NCI-H82 treated with DMSO at 0.1 percent for 48 hours (cell line): ENCODE measurements at regions not wholly inside any gene's neighbourhood (a gene's known extent, or its start where the extent isn't known, plus 50 kb on each side); places are given as distances from the start of the nearest gene placed in this dataset.
"Not testable (repeated sequence)": the region's sequence is repeated elsewhere in the genome, so short reads cannot be mapped to it uniquely, and the experiment has no call there.

ENCODE experiments used
- DNase-seq: peaks from one replicate; lab custom pipeline; 2025; ENCODE audit not compliant: unreplicated experiment; lab: John Stamatoyannopoulos, UW

DNA sequence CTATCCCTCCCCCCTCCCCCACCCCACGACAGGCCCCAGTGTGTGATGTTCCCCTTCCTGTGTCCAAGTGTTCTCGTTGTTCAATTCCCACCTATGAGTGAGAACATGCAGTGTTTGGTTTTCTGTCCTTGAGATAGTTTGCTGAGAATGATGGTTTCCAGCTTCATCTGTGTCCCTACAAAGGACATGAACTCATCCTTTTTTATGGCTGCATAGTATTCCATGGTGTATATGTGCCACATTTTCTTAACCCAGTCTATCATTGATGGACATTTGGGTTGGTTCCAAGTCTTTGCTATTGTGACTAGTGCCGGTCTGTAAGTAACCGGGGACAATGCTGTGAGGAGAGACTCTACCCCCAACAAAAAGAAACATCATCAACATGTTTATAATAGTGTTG lies 217.2 kb downstream of the SEC23IP start:
- DNase-seq: not testable (repeated sequence)

DNA sequence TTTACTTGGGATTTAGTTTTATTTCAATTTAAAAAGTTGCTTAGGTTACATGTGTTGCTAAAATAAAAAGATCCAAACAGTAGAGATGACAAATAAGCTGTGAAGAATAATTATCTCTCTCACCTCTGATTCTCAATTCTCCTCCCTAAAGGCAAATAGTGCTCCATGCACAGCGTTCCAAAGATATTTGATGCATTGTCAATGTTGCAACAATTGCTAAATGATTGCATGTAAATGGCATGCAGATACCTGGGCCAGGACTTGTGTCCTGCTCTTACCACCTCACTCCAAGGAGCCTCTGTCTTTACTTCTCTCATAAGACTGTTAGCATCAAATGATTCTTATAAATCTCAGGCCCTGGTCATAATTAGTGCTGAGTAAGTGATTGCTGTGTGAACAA lies 217.7 kb downstream of the SEC23IP start:
- DNase-seq: no peak

DNA sequence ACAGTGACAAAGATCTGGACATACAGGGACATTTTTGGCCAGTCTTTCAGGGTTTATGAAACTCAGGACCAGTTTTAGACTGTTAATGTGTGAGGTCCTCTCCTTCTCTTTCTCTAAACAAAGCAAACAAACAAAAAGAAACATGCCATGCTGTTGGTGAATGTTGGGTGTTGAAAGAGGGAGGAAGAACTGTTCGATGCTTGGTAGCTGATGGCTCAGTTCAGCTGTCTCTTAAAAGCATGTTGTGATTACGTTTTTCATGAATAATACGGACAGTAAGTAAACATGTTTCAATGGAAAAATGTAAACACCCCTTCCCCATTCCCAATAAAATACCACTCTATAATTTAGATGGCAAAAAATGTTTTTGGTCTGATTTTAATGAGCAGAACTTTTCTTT lies 219.1 kb downstream of the SEC23IP start:
- DNase-seq: no peak

DNA sequence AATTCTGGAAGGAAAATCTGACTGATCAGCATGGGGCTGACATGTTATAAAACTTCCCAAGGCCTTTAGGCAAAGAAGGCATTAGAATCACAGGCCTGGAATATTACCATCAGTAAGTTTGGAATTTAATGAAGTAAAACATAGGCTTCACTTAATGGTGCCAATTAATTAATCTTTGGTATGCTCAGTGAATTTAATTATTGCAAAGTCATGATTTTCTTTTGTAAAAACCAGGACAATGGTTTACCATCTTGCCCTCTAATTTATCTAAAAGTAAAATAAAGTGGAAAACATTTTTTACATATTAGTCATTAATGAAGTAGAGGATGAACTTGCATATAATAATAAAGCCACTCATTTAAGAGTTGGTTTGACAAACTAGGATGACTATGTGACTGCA lies 220.3 kb downstream of the SEC23IP start:
- no peak for DNase-seq

DNA sequence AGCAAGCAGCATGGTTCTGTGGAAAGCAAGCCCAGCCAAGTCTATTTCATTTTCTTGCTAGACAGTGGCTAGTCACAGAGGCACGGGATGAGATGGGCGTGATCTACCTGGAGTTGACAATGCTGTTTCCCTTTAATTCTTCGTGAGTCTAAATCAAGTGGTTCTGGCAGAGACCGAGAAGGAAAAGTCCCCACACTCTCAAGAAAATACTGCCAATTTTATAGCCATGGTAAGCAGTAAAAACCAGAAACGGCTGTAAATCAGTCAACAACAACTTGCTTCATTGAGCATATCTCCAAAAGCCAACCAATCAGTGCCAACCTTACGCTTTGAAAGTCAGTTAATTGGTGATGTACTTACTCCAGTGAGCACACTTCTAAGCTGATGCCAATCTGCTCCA lies 223.4 kb downstream of the SEC23IP start:
- DNase-seq: no peak

DNA sequence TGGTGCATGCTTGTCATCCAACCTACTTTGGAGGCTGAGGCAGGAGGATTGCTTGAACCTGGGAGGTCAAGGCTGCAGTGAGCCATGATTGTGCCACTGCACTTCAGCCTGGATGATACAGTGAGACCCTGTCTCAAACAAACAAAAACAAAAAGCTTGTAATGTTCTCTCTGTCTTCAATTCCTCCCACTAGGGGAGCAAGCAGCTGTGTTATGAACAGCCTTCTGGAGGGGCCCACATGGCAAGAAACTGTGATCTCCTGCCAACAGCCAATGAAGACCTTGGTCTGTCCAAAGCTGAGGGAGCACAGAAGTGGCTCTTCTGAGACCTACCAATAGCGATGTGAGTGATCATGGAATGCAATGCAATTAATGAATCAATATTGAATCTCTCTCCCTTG lies 229.2 kb downstream of the SEC23IP start:
- DNase-seq: no peak

DNA sequence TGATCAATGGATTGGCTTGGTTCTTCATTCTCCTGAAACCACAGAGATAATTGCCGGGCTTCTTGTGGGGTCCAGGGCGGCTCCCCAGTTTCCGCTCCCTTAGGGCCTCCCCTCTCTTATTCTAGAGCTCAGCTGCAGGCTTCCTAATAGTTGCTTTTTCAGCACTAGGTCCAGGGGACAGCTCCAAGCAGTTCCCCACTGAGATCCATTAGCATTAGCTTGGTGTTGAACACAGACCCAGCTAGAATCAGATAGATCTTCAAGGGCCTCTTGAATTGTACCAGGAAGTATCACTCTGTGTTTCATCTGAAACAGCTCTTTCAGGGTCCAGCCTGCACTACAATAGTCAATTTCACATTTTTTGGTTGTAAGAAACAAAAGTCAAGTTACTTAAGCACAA lies 238.7 kb downstream of the SEC23IP start:
- DNase-seq: no peak

DNA sequence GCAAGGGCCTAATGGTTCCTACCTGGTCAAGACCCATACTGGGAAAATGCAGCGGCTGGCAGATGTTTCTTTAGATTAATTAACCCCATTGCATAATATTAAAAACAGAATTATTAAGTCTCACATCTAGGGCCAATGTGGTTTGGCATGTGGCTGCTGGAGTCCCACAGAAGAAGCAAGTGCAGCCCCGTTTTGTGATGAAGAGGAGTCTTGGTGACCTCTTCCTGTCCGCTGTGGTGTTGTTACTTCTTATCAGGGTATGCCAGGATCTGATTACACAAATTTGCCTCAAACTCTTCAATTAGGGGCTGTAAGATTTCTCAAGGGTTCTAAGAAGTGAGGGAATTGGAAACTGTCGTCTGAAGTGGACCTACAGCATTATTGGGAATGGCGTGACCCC lies 240.3 kb downstream of the SEC23IP start:
- no peak for DNase-seq

DNA sequence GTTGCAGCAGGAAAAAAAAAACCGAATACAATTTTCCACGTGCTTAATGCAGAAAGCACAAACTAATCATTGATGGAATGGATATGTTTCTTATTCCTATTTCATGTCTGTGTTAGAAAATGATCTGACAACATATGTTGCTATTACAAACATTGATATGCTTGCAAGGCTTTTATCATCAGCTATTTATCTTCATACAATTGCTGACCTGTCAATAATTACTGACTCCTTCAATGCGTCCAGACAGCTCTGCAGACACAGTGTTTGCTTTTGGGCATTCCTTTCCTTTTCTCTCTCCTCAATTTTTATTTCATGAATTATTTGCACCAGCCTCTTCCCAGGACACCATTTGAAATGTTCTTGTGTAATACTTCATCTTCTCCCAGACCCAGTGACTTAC lies 246.2 kb downstream of the SEC23IP start:
- DNase-seq: no peak

DNA sequence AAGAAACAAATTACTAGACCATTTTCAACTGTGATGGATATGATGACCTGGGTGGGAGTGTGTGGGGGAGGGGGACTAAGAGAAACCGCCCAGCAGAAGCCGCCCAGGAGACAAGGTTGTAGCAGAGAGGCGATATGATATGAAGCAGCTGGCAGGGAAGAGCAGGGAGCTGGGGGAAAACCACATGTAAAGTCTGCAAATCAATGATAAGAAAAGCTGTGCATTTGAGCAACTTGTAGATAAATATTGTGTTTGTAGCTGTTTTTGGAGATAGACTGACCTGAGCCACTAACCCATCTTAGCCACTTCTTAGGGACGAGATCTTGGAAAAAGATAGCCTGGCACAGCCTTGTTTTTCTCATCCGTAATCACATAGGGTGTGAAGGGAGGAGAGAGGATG lies 252.6 kb downstream of the SEC23IP start:
- no peak for DNase-seq

DNA sequence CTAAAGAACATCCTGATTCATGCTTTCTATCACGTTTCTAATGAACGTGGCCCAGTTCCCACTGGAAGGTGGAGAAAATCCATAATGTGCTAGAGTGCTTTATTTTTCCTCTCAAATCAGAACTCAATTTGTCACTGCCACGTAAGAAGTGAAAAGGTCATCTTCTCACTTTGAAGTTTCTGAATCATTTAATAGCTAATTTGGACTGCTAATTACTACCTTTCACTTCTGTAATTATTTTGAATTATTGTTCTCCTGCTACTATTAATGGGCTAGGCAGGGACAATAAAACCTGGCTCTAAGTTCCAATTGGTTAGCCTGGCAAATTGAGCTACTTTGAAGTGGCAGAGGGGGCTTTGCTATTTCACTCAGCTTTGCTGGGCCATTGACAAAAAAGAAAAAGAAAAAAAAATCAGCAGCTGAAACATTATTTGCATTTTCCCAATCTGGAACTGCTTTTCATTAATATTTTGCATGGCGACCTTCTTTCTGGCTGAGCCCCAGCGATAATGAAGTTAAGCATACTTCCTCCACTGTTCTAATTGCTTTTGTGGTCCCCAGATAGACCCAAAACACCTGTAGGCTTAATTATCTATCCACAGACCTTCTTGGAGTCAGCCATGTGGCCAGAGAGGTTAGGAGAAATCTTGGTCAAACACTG lies 264.2 kb downstream of the SEC23IP start:
- no peak for DNase-seq

DNA sequence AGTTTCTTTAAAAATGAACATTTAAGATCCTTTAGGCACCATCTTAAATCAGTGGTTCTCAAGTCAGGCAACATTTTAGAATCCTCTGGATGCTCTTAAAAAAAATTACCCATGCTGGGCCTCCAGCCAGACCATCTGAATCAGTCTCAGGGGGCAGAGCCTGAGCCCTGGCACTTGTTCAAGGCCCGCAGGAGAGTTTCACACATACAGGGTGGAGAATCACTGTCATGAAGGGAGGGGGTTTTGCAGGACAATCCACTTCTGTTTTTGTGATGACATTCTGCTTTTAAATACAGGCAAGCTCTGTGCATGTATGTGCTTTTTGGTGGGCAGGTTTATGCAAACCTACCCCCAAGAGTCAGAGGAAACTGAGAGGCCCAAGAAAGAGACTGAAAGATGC lies 268.6 kb downstream of the SEC23IP start:
- DNase-seq: no peak

DNA sequence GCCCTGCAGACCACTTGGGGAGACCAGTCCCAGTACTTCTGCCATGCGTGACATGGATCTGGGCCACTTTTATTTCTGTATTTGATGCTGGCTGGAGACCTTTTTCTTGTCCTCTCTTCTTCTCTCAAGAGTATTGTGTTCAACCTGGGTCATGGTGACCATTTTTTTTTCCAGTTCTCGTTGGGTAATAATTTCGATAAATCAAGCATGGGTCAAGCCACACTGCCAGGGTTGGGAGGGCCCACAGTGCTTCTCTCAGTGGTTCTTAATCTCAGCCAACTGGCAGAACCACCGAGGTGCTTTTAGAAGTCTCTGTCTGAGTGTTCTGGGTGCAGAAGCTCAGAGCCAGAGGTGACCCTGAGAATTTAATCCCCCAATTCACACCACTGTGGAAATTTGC lies 269.9 kb downstream of the SEC23IP start:
- DNase-seq: no peak

DNA sequence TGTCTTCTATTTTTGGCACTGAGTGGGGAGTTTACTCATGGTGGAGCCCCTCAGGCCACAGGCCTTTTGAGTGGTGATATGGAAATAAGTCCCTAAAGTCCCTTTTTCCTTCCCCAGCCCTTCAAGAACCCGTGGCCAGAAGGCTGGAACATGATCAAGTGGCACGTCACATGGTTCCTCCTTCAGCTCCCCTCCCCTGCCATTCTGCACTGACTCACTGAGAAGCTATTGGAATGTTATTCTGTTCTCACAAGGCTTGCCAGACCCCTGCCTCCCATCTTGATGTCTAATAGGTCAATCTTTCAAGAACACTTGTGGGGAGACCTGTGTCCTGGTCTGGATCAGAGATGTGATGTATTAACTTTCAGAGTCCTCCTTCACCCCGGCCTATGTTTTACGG lies 279.8 kb downstream of the SEC23IP start:
- no peak for DNase-seq

DNA sequence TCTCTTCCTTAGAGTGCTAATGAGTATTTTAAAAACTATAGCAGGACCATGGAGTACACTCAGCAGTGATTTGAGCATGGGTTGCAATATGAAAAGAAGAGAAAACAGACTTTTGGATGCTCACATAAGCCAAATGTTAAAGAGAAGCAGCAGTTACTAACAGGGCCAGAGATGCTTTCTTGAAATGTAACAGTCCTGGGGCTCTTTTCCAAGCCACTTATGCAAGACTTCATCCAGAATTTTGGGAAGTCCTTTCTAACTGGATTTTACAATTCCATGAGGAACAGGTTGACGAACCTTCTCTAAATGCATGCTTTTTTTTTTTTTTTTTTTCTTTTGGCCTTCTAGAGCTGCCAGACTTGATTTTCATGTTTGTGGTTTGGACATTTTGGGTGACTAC lies 282.0 kb downstream of the SEC23IP start:
- DNase-seq: no peak

DNA sequence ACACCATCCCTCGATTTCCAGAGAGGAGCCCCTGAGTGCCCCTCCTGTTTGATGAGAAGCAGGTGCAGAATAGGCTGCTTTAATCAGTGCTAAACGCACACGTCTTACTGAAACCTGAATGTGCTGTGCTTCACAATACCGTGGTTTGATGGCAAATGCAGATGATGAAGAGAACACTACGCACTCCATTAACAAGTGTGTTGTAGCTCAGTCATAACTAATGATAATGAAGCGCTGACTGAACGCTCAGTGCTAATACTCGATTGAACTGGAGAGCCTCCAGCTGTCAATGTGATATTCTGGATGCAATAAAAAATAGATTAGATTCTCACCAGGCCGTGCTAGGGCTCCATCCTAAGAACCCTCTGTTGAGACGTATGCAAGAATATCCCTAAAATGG lies 279.7 kb upstream of the PLPP4 start:
- DNase-seq: no peak

DNA sequence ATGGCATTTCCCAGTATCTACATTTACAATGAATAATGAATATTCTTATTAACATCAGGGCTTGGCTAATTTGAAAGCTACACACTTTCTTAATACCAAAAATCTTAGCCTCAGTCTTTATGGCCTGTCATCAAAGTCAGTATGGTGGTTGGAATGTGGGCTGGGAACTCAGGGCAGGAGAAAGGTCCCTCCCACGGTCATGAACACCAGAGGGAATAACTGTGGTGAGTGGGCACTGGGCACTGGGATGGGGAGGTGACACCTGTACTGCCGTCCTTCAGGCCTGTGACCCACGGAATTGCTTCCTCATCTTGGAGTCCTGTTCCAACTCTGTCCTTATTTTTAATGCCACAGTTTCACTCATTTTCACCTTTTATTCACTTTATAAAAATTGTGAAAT lies 276.9 kb upstream of the PLPP4 start:
- no peak for DNase-seq

DNA sequence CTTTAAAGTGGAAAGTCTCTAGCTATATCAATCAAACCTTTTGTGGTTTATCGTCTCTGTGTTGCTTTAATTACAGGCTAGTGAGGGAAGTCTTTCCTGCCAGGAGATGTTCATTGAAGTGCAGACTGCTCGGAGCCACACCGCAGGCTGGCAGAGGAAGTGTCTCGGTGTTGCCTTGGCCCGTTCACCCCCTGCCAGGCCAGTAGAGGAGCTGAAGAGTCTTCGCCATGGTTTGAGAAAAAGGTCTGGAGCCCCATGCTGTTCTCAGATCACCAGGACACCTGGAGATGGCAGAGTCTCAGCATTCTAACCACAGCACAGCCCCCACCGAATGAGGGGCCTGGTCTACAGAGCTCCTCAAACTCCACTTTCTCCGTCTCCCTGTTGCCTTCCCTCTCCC lies 275.9 kb upstream of the PLPP4 start:
- DNase-seq: no peak

DNA sequence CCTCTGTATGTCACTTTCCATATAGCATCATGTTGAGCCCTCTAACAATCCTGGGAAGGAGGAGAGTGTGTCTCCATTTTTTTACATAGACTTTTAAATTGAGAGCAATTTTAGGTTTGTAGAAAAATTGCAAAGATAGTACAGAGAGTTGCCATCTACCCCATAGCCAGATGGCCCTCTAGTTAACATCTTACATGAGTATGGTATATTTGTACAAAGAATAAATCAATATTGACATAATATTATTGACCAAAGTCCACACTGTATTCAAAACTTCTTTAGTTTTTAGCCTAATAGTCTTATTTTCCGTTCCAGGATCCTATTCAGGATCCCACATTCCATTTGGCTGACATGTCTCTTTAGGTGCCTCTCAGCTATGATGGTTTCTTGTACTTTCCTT lies 274.6 kb upstream of the PLPP4 start:
- DNase-seq: no peak

DNA sequence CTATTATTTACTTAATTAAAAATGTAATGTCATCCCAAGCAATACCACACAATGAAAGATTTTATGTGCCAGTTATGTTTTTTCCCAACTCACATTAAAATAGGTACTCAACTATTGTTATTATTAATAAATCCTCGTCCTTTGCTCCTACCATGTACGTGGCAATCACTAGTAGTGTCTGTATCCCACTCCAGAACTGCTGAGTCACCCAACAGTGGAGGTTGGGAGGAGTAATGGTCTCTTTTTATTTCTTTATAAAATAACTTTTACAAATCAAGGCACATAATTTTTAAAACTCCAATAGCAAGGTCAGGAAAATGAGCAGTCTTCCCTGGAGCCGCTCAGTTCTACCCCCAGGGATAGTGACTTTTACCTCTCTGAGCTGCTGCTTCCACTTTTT lies 273.5 kb upstream of the PLPP4 start:
- no peak for DNase-seq

DNA sequence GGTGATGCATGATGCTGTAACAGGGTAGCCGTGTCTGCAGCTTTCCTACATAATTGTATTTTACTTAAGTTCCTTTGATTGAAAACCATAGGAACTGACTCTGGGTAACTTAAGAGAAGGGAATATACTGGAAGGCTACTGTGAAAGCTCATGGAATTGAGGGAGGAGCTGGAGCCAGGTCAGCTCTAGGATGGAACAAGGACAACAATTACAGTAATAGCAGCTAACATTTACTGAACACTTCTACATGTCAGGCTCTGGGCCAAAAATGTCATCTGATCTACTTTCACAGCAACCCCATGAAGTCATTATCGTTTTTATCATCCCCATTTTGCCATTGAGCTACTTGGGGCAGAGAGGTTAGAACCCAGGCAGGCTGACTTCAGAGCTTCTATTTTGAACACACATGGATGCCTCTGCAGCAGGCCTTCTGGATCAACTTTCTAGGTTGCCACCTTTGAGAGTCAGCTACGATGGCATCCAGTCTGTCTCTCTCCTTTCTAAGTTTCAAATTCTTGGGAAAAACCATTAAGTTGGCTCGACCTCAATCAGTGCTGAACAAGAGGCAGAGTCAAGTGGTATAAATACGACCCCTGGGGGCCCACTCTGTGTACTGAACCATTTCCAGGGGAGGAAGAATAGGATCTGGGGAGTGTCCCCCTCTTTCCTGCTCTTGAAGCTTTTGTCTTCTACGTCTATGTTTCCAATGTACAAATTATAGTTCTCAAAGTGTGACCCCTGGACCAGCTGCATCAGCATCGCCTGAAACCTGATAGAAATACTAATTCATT lies 272.3 kb upstream of the PLPP4 start:
- no peak for DNase-seq

DNA sequence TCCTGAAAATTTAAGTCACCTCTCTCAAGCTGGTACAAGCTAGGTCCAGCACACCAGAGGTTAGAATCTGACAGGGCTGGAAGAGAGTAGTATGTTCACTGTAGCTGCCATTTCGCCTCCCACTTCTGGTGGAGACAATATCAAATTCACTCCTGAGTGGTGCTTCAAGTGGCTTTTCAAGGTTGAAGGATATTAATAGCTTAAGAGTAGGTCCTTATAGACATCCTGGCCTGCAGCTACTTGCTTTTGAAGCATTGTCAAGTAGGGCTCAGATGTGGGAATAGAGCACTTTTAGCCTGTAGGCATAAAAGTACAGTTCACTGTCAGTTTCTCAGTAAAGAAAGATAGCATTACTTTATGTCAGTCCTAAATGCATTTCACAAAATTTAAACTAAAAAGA lies 270.5 kb upstream of the PLPP4 start:
- DNase-seq: no peak

DNA sequence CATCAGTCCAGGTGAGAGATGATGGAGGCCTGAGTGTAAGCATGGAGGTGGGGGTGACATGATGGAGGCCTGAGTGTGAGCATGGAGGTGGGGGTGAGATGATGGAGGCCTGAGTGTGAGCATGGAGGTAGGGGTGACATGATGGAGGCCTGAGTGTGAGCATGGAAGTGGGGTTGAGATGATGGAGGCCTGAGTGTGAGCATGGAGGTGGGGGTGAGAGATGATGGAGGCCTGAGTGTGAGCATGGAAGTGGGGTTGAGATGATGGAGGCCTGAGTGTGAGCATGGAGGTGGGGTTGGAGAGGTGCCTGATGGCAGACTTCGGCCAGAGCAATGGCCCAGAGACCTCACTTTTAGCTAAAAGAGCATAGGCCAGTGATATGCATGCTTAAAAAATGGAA lies 269.9 kb upstream of the PLPP4 start:
- not testable (repeated sequence) for DNase-seq
